HCT116 (cell line): ENCODE measurements at regions not wholly inside any gene's neighbourhood (a gene's known extent, or its start where the extent isn't known, plus 50 kb on each side); places are given as distances from the start of the nearest gene placed in this dataset.

Source experiments
- CTCF ChIP-seq, 3 experiments: fragments of 200-600 bp in 1 of 3; sonication (generic) in 1 of 3; IDR thresholded peaks in 2 of 3; conservative IDR thresholded peaks in 1 of 3; 2 replicates each; pipeline ENCODE4 v1.5.1; 2012 to 2017; ENCODE audit warnings: low read depth in 2 of 3, low read length in 2 of 3, antibody characterized with exemption in 1 of 3, borderline replicate concordance in 1 of 3, control low read depth in 1 of 3, mild to moderate bottlenecking in 1 of 3, mixed read lengths in 1 of 3, mixed run types in 1 of 3, moderate library complexity in 1 of 3; ENCODE audit not compliant: insufficient read depth in 1 of 3
- MAX ChIP-seq: IDR thresholded peaks from 2 replicates; pipeline ENCODE4 v1.6.1; 2012
- REST ChIP-seq: IDR thresholded peaks from 2 replicates; pipeline ENCODE4 v1.6.1; 2012; ENCODE audit warnings: low read depth
- SIN3A ChIP-seq: IDR thresholded peaks from 2 replicates; pipeline ENCODE4 v1.6.1; 2012; ENCODE audit warnings: low read depth

GRCh38 chr5:174818430-174818829 lies 94.0 kb downstream of the MSX2 start:
- TF ChIP-seq MAX, result no peak
- TF ChIP-seq REST, result no peak
- no peak for TF ChIP-seq CTCF (IDR thresholded peaks at IDR 0.05 in 2 of 3, conservative IDR thresholded peaks at IDR 0.05 in 1 of 3; ENCODE audit: borderline replicate concordance in 1 of 3, insufficient read depth in 1 of 3, low read depth in 2 of 3, low read length in 2 of 3)
- no peak for TF ChIP-seq SIN3A
